CD8-positive, alpha-beta memory T cell (primary cell): ENCODE measurements at regions not wholly inside any gene's neighbourhood (a gene's known extent, or its start where the extent isn't known, plus 50 kb on each side); places are given as distances from the start of the nearest gene placed in this dataset.
"Not testable (repeated sequence)": the region's sequence is repeated elsewhere in the genome, so short reads cannot be mapped to it uniquely, and the experiment has no call there.

ENCODE experiments used
- CTCF ChIA-PET: fragments of 350-600 bp; sonication (Branson Sonifier 250); formaldehyde crosslinking; loops from one replicate; lab custom pipeline; 2021; ENCODE audit warnings: antibody characterized with exemption; lab: Charles Lee
- POLR2A ChIA-PET: fragments of 350-600 bp; sonication (Branson Sonifier 250); formaldehyde crosslinking; loops from one replicate; lab custom pipeline; 2021; ENCODE audit warnings: antibody characterized with exemption; lab: Charles Lee
- DNase-seq, 5 donors: peaks; one replicate each; pipeline versions ENCODE4 v3.0.0 to v3.0.0-alpha.2; 2020 to 2022; ENCODE audit warnings: mixed read lengths in 1 of 5
- H3K27ac ChIP-seq: one replicate; pipeline ENCODE4 v1.7.0; 2013; ENCODE audit warnings: low read depth, mild to moderate bottlenecking, low read length, moderate library complexity
- H3K27me3 ChIP-seq: 2 replicates; pipeline ENCODE4 v1.7.0; 2013; ENCODE audit warnings: low read length, mild to moderate bottlenecking; ENCODE audit not compliant: insufficient read depth, poor library complexity, severe bottlenecking
- H3K36me3 ChIP-seq: 2 replicates; pipeline ENCODE4 v1.7.0; 2013; ENCODE audit warnings: mild to moderate bottlenecking, low read length, moderate library complexity; ENCODE audit not compliant: insufficient read depth
- H3K4me1 ChIP-seq: 2 replicates; pipeline ENCODE4 v1.7.0; 2013; ENCODE audit warnings: mild to moderate bottlenecking, low read length, moderate library complexity; ENCODE audit not compliant: insufficient read depth
- H3K4me3 ChIP-seq: 2 replicates; pipeline ENCODE4 v1.7.0; 2013; ENCODE audit warnings: mild to moderate bottlenecking, low read length
- H3K9me3 ChIP-seq: 2 replicates; pipeline ENCODE4 v1.7.0; 2013; ENCODE audit warnings: mild to moderate bottlenecking, low read length
- H3K27ac Mint-ChIP-seq, 8 donors: one replicate each; pipeline ENCODE4 v1.8.0; 2020 to 2021; ENCODE audit warnings: mixed read lengths in 8 of 8, mild to moderate bottlenecking in 6 of 8, inconsistent platforms in 3 of 8, moderate library complexity in 3 of 8
- H3K27me3 Mint-ChIP-seq, 2 donors: one replicate each; pipeline ENCODE4 v1.8.0; 2020 to 2021; ENCODE audit warnings: mixed read lengths in 2 of 2, mild to moderate bottlenecking in 1 of 2, moderate library complexity in 1 of 2
- H3K36me3 Mint-ChIP-seq, 3 donors: one replicate each; pipeline ENCODE4 v1.8.0; 2020 to 2021; ENCODE audit warnings: mixed read lengths in 3 of 3, inconsistent platforms in 1 of 3, mild to moderate bottlenecking in 1 of 3
- H3K4me1 Mint-ChIP-seq, 3 donors: one replicate each; pipeline ENCODE4 v1.8.0; 2020 to 2021; ENCODE audit warnings: mixed read lengths in 3 of 3, inconsistent platforms in 1 of 3, mild to moderate bottlenecking in 1 of 3
- H3K4me3 Mint-ChIP-seq, 7 donors: one replicate each; pipeline ENCODE4 v1.8.0; 2020 to 2021; ENCODE audit warnings: mixed read lengths in 7 of 7, mild to moderate bottlenecking in 6 of 7, moderate library complexity in 4 of 7, inconsistent platforms in 2 of 7
- H3K9me3 Mint-ChIP-seq, 5 donors: one replicate each; pipeline ENCODE4 v1.8.0; 2020 to 2022; ENCODE audit warnings: mixed read lengths in 5 of 5, mild to moderate bottlenecking in 3 of 5, moderate library complexity in 2 of 5, inconsistent platforms in 1 of 5

DNA sequence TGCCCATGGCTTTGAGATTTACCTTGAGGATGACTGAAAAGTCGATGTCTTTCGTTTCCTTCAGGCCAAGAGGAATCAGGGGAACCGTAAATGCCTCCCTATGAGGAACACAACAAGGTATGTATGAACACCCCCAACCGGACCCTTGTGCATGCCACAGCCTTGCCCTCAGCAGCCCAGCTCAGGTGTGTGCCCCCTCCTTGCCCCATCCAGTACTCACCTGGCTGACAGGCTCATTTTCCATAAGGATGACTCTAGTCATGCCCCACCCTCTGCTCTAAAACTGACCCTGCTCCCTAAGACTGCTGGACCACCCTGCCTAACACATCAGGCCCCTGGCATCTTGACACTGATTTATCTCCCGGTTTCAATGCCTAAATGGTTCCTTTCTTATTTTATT, 270.0 kb downstream of the GOLGA6L6 start:
- Mint-ChIP-seq H3K27ac (no peak overlapping the region), H3K9me3 (no peaks in the 10 kb centered on the region), H3K27me3 (no peaks in the 10 kb centered on the region), H3K4me3 (no peak overlapping the region), H3K4me1 (no peaks in the 10 kb centered on the region), H3K36me3 (no peaks in the 10 kb centered on the region)
- Histone ChIP-seq H3K27me3 (no peaks in the 10 kb centered on the region), H3K36me3 (no peaks in the 10 kb centered on the region), H3K4me1 (no peaks in the 10 kb centered on the region), H3K4me3 (no peak overlapping the region), H3K27ac (no peak overlapping the region), H3K9me3 (no peaks in the 10 kb centered on the region)
- CTCF ChIA-PET, result no interaction called here
- POLR2A ChIA-PET, result no interaction called here
- no peak for DNase-seq

DNA sequence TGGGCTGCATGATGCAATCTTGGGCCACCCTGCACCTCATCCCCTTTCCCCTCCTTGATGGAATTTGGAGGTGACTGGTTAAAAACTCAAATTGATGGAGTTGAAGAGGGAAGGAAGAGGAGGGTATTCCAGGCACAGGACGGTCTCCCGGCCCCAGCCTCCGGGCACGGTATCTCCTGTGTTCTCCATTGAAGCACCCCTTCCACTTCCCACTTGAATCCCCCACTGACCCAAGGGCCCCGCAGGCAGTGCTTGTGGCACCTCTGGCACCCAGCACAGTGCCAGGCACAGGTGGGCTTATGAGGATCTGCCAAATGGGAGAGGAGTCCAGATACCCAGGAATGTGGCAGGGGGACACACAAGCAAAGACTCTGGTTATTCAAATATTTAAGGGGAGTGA, 271.6 kb downstream of the GOLGA6L6 start:
- H3K27ac Mint-ChIP-seq, DNase-seq, H3K36me3 ChIP-seq, H3K27me3 ChIP-seq, H3K36me3 Mint-ChIP-seq, CTCF ChIA-PET, POLR2A ChIA-PET, H3K4me3 Mint-ChIP-seq, H3K4me1 Mint-ChIP-seq, H3K4me3 ChIP-seq, H3K27me3 Mint-ChIP-seq, H3K4me1 ChIP-seq, H3K9me3 Mint-ChIP-seq, H3K27ac ChIP-seq, H3K9me3 ChIP-seq: not testable (repeated sequence)

DNA sequence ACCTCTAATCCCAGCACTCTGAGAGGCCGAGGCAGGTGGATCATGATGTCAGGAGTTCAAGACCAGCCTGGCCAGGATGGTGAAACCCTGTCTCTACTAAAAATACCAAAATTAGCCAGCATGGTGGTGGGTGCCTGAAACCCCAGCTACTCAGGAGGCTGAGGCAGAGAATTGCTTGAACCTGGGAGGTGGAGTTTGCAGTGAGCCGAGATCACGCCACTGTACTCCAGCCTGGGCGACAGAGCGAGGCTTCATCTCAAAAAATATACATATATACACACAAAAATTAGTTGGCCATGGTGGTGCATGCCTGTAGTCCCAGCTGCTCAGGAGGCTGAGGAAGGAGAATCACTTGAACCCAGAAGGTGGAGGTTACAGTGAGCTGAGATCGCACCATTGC, 273.6 kb downstream of the GOLGA6L6 start:
- H3K27me3 ChIP-seq, H3K27me3 Mint-ChIP-seq, H3K4me1 ChIP-seq, H3K4me3 ChIP-seq, H3K9me3 Mint-ChIP-seq, POLR2A ChIA-PET, H3K27ac Mint-ChIP-seq, H3K27ac ChIP-seq, H3K9me3 ChIP-seq, CTCF ChIA-PET, H3K4me3 Mint-ChIP-seq, DNase-seq, H3K36me3 Mint-ChIP-seq, H3K36me3 ChIP-seq, H3K4me1 Mint-ChIP-seq: not testable (repeated sequence)

DNA sequence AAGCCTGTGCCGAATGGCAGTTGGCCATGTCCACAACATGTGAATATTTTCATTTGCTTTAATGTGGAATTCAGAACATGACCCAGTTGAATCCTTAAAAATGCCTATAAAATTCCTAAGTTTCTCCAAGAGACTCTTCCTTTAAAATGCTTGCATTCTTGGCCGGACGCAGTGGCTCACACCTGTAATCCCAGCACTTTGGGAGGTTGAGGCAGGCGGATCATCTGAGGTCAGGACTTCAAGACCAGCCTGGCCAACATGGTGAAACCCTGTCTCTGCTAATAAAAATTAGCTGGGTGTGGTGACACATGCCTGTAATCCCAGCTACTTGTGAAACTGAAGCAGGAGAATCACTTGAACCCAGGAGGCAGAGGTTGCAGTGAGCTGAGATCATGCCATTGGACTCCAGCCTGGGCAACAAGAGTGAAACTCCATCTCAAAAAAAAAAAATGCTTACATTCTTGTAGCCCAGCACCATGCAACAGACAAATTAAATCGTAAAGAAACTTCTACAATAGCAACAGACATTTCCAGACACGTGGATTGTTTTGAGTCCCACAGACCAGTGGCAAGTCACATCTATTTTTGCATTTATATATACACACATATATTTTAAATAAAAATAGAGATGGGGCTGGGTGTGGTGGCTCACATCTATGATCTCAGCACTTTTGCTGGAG, 274.4 kb downstream of the GOLGA6L6 start:
- H3K4me3 Mint-ChIP-seq, H3K4me3 ChIP-seq, H3K9me3 Mint-ChIP-seq, H3K27ac ChIP-seq, H3K36me3 Mint-ChIP-seq, POLR2A ChIA-PET, H3K4me1 Mint-ChIP-seq, H3K36me3 ChIP-seq, H3K27ac Mint-ChIP-seq, H3K9me3 ChIP-seq, H3K27me3 Mint-ChIP-seq, H3K4me1 ChIP-seq, H3K27me3 ChIP-seq, CTCF ChIA-PET: not testable (repeated sequence)
- DNase-seq, result peak in 1 of 5 donors; percentile 12

DNA sequence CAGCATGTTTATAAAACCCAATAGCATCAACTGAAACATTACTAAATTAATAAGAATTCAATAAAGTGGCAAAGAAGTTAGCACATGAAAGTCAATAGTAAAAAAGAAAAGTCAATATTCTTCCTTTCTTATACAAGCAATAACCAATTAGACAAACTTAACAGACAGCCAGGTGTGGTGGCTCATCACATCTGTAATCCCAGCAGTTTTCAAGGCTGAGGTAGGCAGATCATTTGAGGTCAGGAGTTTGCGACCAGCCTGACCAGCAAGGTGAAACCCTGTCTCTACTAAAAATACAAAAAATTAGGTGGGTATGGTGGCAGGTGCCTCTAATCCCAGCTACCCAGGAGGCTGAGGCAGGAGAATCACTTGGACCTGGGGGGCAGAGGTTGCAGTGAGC, 275.9 kb downstream of the GOLGA6L6 start:
- H3K9me3 Mint-ChIP-seq, H3K9me3 ChIP-seq, H3K4me1 Mint-ChIP-seq, POLR2A ChIA-PET, DNase-seq, H3K4me1 ChIP-seq, H3K27ac ChIP-seq, H3K36me3 Mint-ChIP-seq, H3K36me3 ChIP-seq, H3K27me3 Mint-ChIP-seq, H3K27me3 ChIP-seq, H3K27ac Mint-ChIP-seq, H3K4me3 ChIP-seq, H3K4me3 Mint-ChIP-seq, CTCF ChIA-PET: not testable (repeated sequence)

DNA sequence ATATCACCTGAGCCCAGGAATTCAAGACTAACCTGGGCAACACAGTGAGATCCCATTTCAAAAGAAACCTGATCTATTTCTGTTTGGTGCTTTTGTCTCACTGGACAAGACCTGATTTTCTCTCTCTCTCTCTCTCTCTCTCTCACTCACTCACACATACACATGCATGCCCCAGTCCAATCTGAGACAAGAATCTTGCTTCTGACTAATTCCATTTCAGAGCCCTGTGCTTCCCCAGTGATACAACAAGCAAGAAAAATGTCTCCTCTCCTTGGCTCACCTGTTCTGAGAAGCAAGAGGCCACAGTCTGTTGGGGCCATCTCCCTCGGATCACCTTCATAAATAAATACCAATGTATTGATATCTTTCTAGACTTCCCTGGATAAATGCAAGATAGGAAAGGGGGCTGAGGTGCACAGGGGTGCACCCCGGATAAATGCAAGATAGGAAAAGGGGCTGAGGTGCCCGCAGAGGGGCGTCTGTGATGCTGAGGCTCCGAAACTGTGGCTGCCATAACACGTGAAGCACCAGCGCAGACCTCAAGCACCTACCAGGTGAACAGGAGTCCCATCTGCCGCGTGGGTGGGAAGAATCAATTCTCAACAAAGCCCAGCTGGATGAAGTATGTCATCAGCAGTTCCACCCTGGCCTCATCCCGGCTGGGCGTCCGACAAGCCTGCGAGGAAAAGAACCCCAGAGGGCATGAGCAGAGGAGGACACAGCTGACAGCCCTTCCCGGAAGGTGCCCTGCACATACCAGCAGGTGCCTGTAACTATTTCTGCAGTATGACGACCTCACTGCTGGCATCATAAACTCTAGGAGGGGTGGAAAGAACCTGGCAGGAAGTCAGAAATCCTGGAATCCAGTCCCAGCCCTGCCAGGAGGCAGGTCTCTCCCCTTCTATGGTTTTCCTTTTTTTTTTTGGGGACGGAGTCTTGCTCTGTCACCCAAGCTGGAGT, 280.0 kb downstream of the GOLGA6L6 start:
- H3K4me1 ChIP-seq, H3K4me1 Mint-ChIP-seq, H3K9me3 Mint-ChIP-seq, H3K27me3 Mint-ChIP-seq, H3K27ac ChIP-seq, H3K36me3 ChIP-seq, H3K4me3 ChIP-seq, H3K27ac Mint-ChIP-seq, H3K27me3 ChIP-seq, POLR2A ChIA-PET, H3K4me3 Mint-ChIP-seq, H3K36me3 Mint-ChIP-seq, CTCF ChIA-PET, H3K9me3 ChIP-seq: not testable (repeated sequence)
- peak in 1 of 5 donors; percentile 45 for DNase-seq

DNA sequence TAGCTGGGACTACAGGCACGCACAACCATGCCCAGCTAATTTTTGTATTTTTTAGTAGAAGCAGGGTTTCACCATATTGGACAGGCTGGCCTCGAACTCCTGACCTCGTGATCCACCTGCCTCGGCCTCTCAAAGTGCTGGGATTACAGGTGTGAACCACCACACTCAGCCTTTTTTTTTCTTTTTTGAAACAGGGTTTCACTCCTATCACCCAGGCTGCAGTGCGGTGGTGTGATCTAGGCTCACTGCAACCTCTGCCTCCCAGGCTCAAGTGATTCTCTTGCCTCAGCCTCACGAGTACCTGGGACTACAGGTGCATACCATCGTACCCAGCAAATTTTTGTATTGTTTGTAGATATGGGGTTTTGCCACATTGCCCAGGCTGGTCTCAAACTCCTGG, 280.9 kb downstream of the GOLGA6L6 start:
- H3K36me3 Mint-ChIP-seq, H3K27me3 ChIP-seq, H3K27ac Mint-ChIP-seq, H3K4me1 Mint-ChIP-seq, H3K36me3 ChIP-seq, H3K4me3 Mint-ChIP-seq, CTCF ChIA-PET, H3K9me3 Mint-ChIP-seq, DNase-seq, H3K27ac ChIP-seq, POLR2A ChIA-PET, H3K4me1 ChIP-seq, H3K4me3 ChIP-seq, H3K27me3 Mint-ChIP-seq, H3K9me3 ChIP-seq: not testable (repeated sequence)

DNA sequence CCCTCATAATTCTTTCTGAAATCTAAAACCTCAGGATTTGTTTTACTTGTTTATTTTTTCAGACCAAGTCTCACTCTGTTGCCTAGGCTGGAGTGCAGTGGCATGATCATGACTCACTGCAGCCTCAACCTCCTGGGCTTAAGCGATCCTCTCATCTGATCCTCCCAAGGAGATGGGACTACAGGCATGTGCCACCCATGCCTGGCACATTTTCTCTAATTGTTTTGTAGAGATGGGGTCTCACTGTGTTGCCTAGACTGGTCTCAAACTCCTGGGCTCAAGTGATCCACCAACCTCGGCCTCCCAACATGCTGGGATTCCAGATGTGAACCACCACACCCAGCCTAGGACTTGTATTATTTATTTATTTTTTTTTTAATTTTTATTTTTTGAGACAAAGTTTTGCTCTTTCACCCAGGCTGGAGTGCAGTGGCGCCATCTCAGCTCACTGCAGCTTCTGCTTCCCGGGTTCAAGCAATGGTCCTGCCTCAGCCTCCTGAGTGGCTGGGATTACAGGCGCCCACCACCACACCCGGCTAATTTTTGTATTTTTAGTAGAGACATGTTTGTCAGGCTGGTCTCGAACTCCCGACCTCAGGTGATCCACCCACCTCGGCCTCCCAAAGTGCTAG, 281.9 kb downstream of the GOLGA6L6 start:
- H3K27me3 Mint-ChIP-seq, H3K27ac Mint-ChIP-seq, H3K4me1 ChIP-seq, POLR2A ChIA-PET, H3K4me1 Mint-ChIP-seq, H3K27me3 ChIP-seq, H3K4me3 ChIP-seq, H3K36me3 ChIP-seq, H3K27ac ChIP-seq, H3K9me3 ChIP-seq, H3K36me3 Mint-ChIP-seq, CTCF ChIA-PET, H3K4me3 Mint-ChIP-seq, H3K9me3 Mint-ChIP-seq: not testable (repeated sequence)
- DNase-seq, result peak in 1 of 5 donors; percentile 20
